Heart left ventricle (tissue), 13 donors: ENCODE measurements at regions not wholly inside any gene's neighbourhood (a gene's known extent, or its start where the extent isn't known, plus 50 kb on each side); places are given as distances from the start of the nearest gene placed in this dataset.

Experiments
- CTCF ChIP-seq, 12 donors: fragments of 200-600 bp; sonication (generic) in 4 of 12; IDR thresholded peaks; one replicate each; pipeline versions ENCODE4 v1.5.0 to v1.8.0; 2018 to 2022; ENCODE audit warnings: antibody characterized with exemption in 12 of 12, mild to moderate bottlenecking in 5 of 12
- POLR2A ChIP-seq, 2 donors: fragments of 450-650 bp; IDR thresholded peaks; one replicate each; pipeline ENCODE4 v1.6.1; 2017; ENCODE audit warnings: antibody characterized with exemption in 2 of 2, mild to moderate bottlenecking in 2 of 2, moderate library complexity in 2 of 2
- donor health status: ischemic (EF 13 %, LVEDD 7.1; RV severe dilation, severe dysfunction).
- donor health status: DM: no; HTN: yes; CAD: no.
- donor health status: DM: no; HTN: no; CAD: no.
- donor health status: ischemic (EF 25% LVEDD 6.9; RV normal size, moderate dysfunction).
- donor health status: ischemic (EF 25% LVEDD 5.7; RV mildly dilated, moderate dysfunction).
- donor health status: ischemic (EF 35%, LVEDD 5.7; RV mildly dilated, moderate dysfunction).
- donor health status: nonischemic (EF 11% LVEDD 7.7; RV severe dilation, severe dysfunction).
- donor health status: DM: yes; HTN: yes; CAD: no.
- donor health status: PGD.
- donor health status: ischemic (EF 29% LVEDD 5.4; RV normal size, mild dysfunction).
- donor health status: nonischemic (EF 23%, LVEDD 6.1; RV moderate dilation, normal function).

- no peak for TF ChIP-seq CTCF (IDR thresholded peaks at IDR 0.05)
- TF ChIP-seq POLR2A (IDR thresholded peaks at IDR 0.05), result no peak
Observed at GRCh38 chr17:28256370-28256769, 62.6 kb upstream of the TMEM97 start.
